ENCODE measurements at regions not wholly inside any gene's neighbourhood (a gene's known extent, or its start where the extent isn't known, plus 50 kb on each side); places are given as distances from the start of the nearest gene placed in this dataset.

- Histone ChIP-seq H3K4me2 (ENCODE audit: low read length) (no peak overlapping the region), H3K9ac (ENCODE audit: low read depth, low read length) (no peak overlapping the region), H3K27me3 (ENCODE audit: control insufficient read depth, insufficient read depth, low read length) (no peaks in the 10 kb centered on the region), H3K9me3 (replicated peaks; ENCODE audit: low read length) (no peaks in the 10 kb centered on the region), H3K4me1 (ENCODE audit: control insufficient read depth, insufficient read depth, low read length) (no peaks in the 10 kb centered on the region), H3K4me3 (ENCODE audit: low read length) (no peak overlapping the region), H3K36me3 (ENCODE audit: insufficient read depth, low read length) (no peaks in the 10 kb centered on the region)
Measured at GRCh38 chr14:84028080-84028604, 1501.8 kb upstream of the FLRT2 start.

- Histone ChIP-seq H3K9ac (ENCODE audit: low read depth, low read length) (no peak overlapping the region), H3K36me3 (ENCODE audit: insufficient read depth, low read length) (no peaks in the 10 kb centered on the region), H3K9me3 (replicated peaks; ENCODE audit: low read length) (no peaks in the 10 kb centered on the region), H3K4me2 (ENCODE audit: low read length) (no peak overlapping the region), H3K4me1 (ENCODE audit: control insufficient read depth, insufficient read depth, low read length) (no peaks in the 10 kb centered on the region), H3K4me3 (ENCODE audit: low read length) (no peak overlapping the region), H3K27me3 (ENCODE audit: control insufficient read depth, insufficient read depth, low read length) (no peaks in the 10 kb centered on the region)
Measured at GRCh38 chr14:84029246-84029645, 1500.7 kb upstream of the FLRT2 start.

- no peaks in the 10 kb centered on the region for H3K4me1 ChIP-seq (ENCODE audit: control insufficient read depth, insufficient read depth, low read length)
- no peak overlapping the region for H3K4me2 ChIP-seq (ENCODE audit: low read length)
- no peak overlapping the region for H3K9ac ChIP-seq (ENCODE audit: low read depth, low read length)
- no peak overlapping the region for H3K4me3 ChIP-seq (ENCODE audit: low read length)
- H3K27me3 ChIP-seq (ENCODE audit: control insufficient read depth, insufficient read depth, low read length), result no peaks in the 10 kb centered on the region
- no peaks in the 10 kb centered on the region for H3K36me3 ChIP-seq (ENCODE audit: insufficient read depth, low read length)
- no peaks in the 10 kb centered on the region for H3K9me3 ChIP-seq (replicated peaks; ENCODE audit: low read length)
Measured at GRCh38 chr14:84029720-84030119, 1500.2 kb upstream of the FLRT2 start.

GRCh38 chr14:84036840-84037239 is 1493.1 kb upstream of the FLRT2 start:
- Histone ChIP-seq H3K4me3 (ENCODE audit: low read length) (no peak overlapping the region), H3K4me2 (ENCODE audit: low read length) (no peak overlapping the region), H3K4me1 (ENCODE audit: control insufficient read depth, insufficient read depth, low read length) (no peaks in the 10 kb centered on the region), H3K36me3 (ENCODE audit: insufficient read depth, low read length) (no peaks in the 10 kb centered on the region), H3K9me3 (replicated peaks; ENCODE audit: low read length) (no peaks in the 10 kb centered on the region), H3K27me3 (ENCODE audit: control insufficient read depth, insufficient read depth, low read length) (no peaks in the 10 kb centered on the region), H3K9ac (ENCODE audit: low read depth, low read length) (no peak overlapping the region)

GRCh38 chr14:84037593-84037992 is 1492.4 kb upstream of the FLRT2 start:
- H3K4me1 ChIP-seq (ENCODE audit: control insufficient read depth, insufficient read depth, low read length), result no peaks in the 10 kb centered on the region
- H3K36me3 ChIP-seq (ENCODE audit: insufficient read depth, low read length), result no peaks in the 10 kb centered on the region
- no peak overlapping the region for H3K9ac ChIP-seq (ENCODE audit: low read depth, low read length)
- H3K27me3 ChIP-seq (ENCODE audit: control insufficient read depth, insufficient read depth, low read length), result no peaks in the 10 kb centered on the region
- no peak overlapping the region for H3K4me2 ChIP-seq (ENCODE audit: low read length)
- H3K9me3 ChIP-seq (replicated peaks; ENCODE audit: low read length), result no peaks in the 10 kb centered on the region
- H3K4me3 ChIP-seq (ENCODE audit: low read length), result no peak overlapping the region

- H3K4me3 ChIP-seq (ENCODE audit: low read length), result no peak overlapping the region
- H3K36me3 ChIP-seq (ENCODE audit: insufficient read depth, low read length), result no peaks in the 10 kb centered on the region
- H3K4me2 ChIP-seq (ENCODE audit: low read length), result no peak overlapping the region
- H3K9ac ChIP-seq (ENCODE audit: low read depth, low read length), result no peak overlapping the region
- no peaks in the 10 kb centered on the region for H3K4me1 ChIP-seq (ENCODE audit: control insufficient read depth, insufficient read depth, low read length)
- H3K9me3 ChIP-seq (replicated peaks; ENCODE audit: low read length), result no peaks in the 10 kb centered on the region
- H3K27me3 ChIP-seq (ENCODE audit: control insufficient read depth, insufficient read depth, low read length), result no peaks in the 10 kb centered on the region
Measured at GRCh38 chr14:84040101-84040500, 1489.8 kb upstream of the FLRT2 start.

- Histone ChIP-seq H3K9ac (ENCODE audit: low read depth, low read length) (no peak overlapping the region), H3K27me3 (ENCODE audit: control insufficient read depth, insufficient read depth, low read length) (no peaks in the 10 kb centered on the region), H3K4me3 (ENCODE audit: low read length) (no peak overlapping the region), H3K36me3 (ENCODE audit: insufficient read depth, low read length) (no peaks in the 10 kb centered on the region), H3K9me3 (replicated peaks; ENCODE audit: low read length) (no peaks in the 10 kb centered on the region), H3K4me2 (ENCODE audit: low read length) (no peak overlapping the region), H3K4me1 (ENCODE audit: control insufficient read depth, insufficient read depth, low read length) (no peaks in the 10 kb centered on the region)
Measured at GRCh38 chr14:84041421-84041820, 1488.5 kb upstream of the FLRT2 start.

- H3K9me3 ChIP-seq (replicated peaks; ENCODE audit: low read length), result no peaks in the 10 kb centered on the region
- H3K4me1 ChIP-seq (ENCODE audit: control insufficient read depth, insufficient read depth, low read length), result no peaks in the 10 kb centered on the region
- H3K36me3 ChIP-seq (ENCODE audit: insufficient read depth, low read length), result no peaks in the 10 kb centered on the region
- no peak overlapping the region for H3K9ac ChIP-seq (ENCODE audit: low read depth, low read length)
- no peaks in the 10 kb centered on the region for H3K27me3 ChIP-seq (ENCODE audit: control insufficient read depth, insufficient read depth, low read length)
- no peak overlapping the region for H3K4me3 ChIP-seq (ENCODE audit: low read length)
- no peak overlapping the region for H3K4me2 ChIP-seq (ENCODE audit: low read length)
Measured at GRCh38 chr14:84042992-84043391, 1487.0 kb upstream of the FLRT2 start.

GRCh38 chr14:84064316-84065125 is 1465.4 kb upstream of the FLRT2 start:
- Histone ChIP-seq H3K4me3 (ENCODE audit: low read length) (no peak overlapping the region), H3K36me3 (ENCODE audit: insufficient read depth, low read length) (no peaks in the 10 kb centered on the region), H3K9me3 (replicated peaks; ENCODE audit: low read length) (no peaks in the 10 kb centered on the region), H3K4me2 (ENCODE audit: low read length) (no peak overlapping the region), H3K9ac (ENCODE audit: low read depth, low read length) (no peak overlapping the region), H3K4me1 (ENCODE audit: control insufficient read depth, insufficient read depth, low read length) (no peaks in the 10 kb centered on the region), H3K27me3 (ENCODE audit: control insufficient read depth, insufficient read depth, low read length) (no peaks in the 10 kb centered on the region)

GRCh38 chr14:84065811-84066210 is 1464.1 kb upstream of the FLRT2 start:
- Histone ChIP-seq H3K4me1 (ENCODE audit: control insufficient read depth, insufficient read depth, low read length) (no peaks in the 10 kb centered on the region), H3K4me2 (ENCODE audit: low read length) (no peak overlapping the region), H3K4me3 (ENCODE audit: low read length) (no peak overlapping the region), H3K36me3 (ENCODE audit: insufficient read depth, low read length) (no peaks in the 10 kb centered on the region), H3K9ac (ENCODE audit: low read depth, low read length) (no peak overlapping the region), H3K9me3 (replicated peaks; ENCODE audit: low read length) (no peaks in the 10 kb centered on the region), H3K27me3 (ENCODE audit: control insufficient read depth, insufficient read depth, low read length) (no peaks in the 10 kb centered on the region)

- Histone ChIP-seq H3K36me3 (ENCODE audit: insufficient read depth, low read length) (no peaks in the 10 kb centered on the region), H3K27me3 (ENCODE audit: control insufficient read depth, insufficient read depth, low read length) (no peaks in the 10 kb centered on the region), H3K9ac (ENCODE audit: low read depth, low read length) (no peak overlapping the region)
Measured at GRCh38 chr14:84068288-84068687, 1461.7 kb upstream of the FLRT2 start.

GRCh38 chr14:84071061-84071460 is 1458.9 kb upstream of the FLRT2 start:
- Histone ChIP-seq H3K9me3 (replicated peaks; ENCODE audit: low read length) (no peaks in the 10 kb centered on the region), H3K9ac (ENCODE audit: low read depth, low read length) (no peak overlapping the region), H3K27me3 (ENCODE audit: control insufficient read depth, insufficient read depth, low read length) (no peaks in the 10 kb centered on the region), H3K4me3 (ENCODE audit: low read length) (no peak overlapping the region), H3K36me3 (ENCODE audit: insufficient read depth, low read length) (no peaks in the 10 kb centered on the region), H3K4me2 (ENCODE audit: low read length) (no peak overlapping the region), H3K4me1 (ENCODE audit: control insufficient read depth, insufficient read depth, low read length) (no peaks in the 10 kb centered on the region)

More at GRCh38 chr14:84068288-84068687, 1461.7 kb upstream of the FLRT2 start:
- Histone ChIP-seq H3K4me1 (ENCODE audit: control insufficient read depth, insufficient read depth, low read length) (no peaks in the 10 kb centered on the region), H3K4me2 (ENCODE audit: low read length) (no peak overlapping the region), H3K4me3 (ENCODE audit: low read length) (no peak overlapping the region), H3K9me3 (replicated peaks; ENCODE audit: low read length) (no peaks in the 10 kb centered on the region)
